HG02571 (cell line): ENCODE measurements at regions not wholly inside any gene's neighbourhood (a gene's known extent, or its start where the extent isn't known, plus 50 kb on each side); places are given as distances from the start of the nearest gene placed in this dataset.
"Not testable (repeated sequence)": the region's sequence is repeated elsewhere in the genome, so short reads cannot be mapped to it uniquely, and the experiment has no call there.

Experiments
- ATAC-seq: cut with Tn5 transposase; IDR thresholded peaks from one replicate; pipeline ENCODE4 v1.9.1; 2021; ENCODE audit warnings: mild to moderate bottlenecking, moderate library complexity; ENCODE audit not compliant: unreplicated experiment

GRCh38 chr11:8772571-8773519 lies 90.3 kb downstream of the RPL27A start:
- no peak for ATAC-seq

DNA sequence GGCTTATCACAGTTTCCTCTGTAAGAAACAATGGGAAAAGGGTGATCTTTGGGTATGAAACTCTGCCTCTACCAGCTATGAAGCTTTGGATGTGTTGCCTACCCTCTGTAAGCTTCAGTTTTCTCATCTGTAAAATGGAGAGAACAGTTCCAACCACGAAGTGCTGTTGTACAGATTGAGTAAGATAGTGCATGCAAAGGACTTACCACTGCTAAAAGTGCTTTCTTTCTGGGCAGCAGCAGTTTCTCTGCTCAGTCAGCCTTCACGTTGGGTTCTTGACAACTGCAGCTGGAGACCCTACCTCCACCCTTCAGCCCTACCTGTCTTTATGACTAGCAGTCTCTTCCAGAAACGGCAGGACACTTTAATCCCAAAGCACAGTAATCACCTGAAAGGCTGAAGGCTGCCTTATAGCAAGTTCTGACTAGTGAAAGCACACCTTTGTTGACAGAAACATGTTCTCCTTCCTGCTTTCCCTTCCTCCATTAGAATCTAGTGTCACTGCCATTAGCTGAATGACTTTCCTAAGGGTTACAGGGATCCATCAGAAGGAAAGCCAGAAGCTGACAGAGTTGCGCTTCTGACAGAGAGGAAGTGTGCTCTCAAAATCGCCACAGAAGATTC lies 91.4 kb downstream of the RPL27A start:
- no peak for ATAC-seq

- not testable (repeated sequence) for ATAC-seq
Measured at GRCh38 chr11:8774916-8775315, 92.3 kb downstream of the RPL27A start.

DNA sequence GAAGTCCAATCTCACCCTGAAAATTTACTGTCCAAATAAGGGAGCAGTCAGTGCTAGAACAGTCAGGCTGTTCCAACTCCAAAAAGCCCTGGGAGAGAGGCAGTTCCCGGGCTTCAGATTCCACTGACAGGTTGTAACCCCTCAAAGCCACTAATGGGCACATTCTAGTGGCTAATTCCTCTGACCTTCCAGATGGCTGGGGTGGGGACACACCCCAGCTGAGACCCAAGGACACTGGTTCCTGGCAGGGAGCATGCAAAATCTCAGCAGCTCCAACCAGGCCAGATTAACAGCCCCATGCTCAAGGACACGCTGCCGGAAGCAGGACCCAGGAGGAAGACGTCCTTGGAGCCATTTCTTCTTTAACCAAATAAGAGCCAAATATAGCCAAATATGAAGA lies 92.7 kb downstream of the RPL27A start:
- ATAC-seq, result no peak

- no peak for ATAC-seq
Measured at GRCh38 chr11:8775734-8776133, 93.1 kb downstream of the RPL27A start.

- ATAC-seq, result no peak
Measured at GRCh38 chr11:8776209-8776608, 93.6 kb downstream of the RPL27A start.

DNA sequence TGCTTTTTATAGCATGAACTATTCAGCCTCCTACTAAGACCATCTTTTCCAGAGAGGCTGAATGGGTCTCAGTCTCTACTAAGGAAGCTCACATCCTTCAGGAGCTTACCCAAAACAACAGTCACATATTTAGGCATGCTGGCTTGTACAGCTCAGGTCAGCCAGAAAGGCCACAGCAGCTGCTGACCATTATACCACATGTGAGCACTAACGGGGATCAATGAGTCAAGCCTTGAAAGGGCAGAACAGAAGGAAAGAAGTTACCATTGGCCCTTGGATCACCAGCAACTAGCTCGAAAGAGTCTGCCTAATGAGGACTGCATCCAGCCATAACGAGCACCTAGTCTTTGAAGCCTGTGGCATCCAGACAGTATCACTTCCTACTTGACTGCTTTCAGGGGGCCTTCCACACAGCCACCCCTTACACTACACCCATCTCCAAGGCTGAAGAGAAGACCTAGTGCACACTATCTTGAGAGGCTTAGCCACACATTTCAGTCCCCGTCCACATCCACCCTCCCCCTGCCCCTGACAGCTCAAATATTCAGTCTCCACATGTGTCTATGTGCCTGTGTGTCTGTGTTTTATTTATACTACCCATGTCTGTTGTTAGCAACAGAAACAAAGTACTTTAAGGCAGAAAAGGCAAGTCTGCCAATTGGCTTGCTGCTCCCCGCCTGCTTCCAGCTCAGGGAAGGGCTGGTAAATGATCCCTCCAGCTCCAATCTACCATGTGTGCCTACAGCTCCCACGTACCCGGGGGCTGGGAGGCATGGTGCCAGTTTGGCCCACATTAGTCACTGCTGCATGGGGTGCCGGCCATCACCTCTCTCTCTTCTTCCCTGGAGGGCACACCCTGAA lies 95.5 kb downstream of the RPL27A start:
- no peak for ATAC-seq

- ATAC-seq, result no peak
Measured at GRCh38 chr11:8779107-8779506, 96.5 kb downstream of the RPL27A start.

- ATAC-seq, result no peak
Measured at GRCh38 chr11:8779732-8780131, 97.1 kb downstream of the RPL27A start.

DNA sequence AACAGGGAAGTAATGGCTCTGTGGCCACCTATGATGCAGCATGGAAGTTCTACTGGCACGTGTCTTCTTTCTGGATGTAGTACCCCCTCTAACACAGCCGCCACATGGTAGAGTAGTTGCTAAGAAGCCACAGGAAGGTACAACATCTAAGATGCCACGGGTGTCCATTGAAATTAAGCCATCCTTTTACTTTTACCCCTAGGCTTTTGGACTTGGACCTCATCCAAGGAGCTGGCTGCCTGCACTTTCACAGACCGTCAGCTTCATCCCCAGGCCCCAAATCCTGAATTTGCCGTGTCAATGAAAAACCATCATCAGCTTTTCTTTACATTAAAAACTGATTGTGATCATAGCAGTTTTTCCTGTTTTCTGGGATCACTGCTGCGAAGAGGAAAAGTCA lies 102.4 kb downstream of the RPL27A start:
- ATAC-seq, result no peak

GRCh38 chr11:8785457-8785856 lies 102.9 kb downstream of the RPL27A start:
- no peak for ATAC-seq

DNA sequence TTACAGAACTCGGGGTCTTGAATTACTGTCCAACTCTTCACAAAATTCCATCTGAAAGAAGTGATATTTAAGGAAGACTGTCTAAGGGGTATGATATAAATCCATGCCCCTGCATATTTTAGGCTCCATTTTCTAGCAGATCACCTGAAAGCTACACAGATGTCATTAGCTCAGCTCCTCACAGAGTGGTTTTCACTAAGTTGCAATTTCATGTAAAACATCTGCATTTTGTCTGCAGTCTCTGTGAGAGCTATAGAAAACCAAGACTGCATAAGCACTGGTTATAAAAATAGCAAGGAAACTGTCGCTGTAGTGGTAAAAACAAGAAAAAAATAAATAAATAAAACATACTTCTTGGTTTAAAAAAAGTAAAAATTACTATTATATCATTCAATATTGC lies 103.4 kb downstream of the RPL27A start:
- no peak for ATAC-seq

DNA sequence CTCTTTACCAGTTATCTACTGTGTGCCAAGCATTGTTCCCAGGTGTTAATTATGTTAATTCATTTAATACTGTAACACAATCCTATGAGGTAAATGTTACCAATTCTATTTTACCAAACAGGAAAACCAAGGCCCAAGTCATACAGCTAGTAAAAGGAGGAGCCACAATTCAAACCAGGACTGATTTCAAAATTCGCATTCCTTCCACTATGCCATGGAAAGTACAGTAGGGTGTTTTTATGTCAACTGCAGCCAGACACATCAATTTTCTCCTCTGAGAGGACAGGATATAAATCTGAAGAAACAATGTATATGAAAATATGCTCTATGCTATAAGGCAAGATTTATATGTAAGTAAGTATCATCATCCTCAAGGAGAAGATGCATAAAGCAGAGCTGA lies 104.3 kb downstream of the RPL27A start:
- no peak for ATAC-seq

GRCh38 chr11:8787372-8787771 lies 104.8 kb downstream of the RPL27A start:
- ATAC-seq, result no peak

GRCh38 chr11:8788616-8789015 lies 106.0 kb downstream of the RPL27A start:
- ATAC-seq, result no peak

DNA sequence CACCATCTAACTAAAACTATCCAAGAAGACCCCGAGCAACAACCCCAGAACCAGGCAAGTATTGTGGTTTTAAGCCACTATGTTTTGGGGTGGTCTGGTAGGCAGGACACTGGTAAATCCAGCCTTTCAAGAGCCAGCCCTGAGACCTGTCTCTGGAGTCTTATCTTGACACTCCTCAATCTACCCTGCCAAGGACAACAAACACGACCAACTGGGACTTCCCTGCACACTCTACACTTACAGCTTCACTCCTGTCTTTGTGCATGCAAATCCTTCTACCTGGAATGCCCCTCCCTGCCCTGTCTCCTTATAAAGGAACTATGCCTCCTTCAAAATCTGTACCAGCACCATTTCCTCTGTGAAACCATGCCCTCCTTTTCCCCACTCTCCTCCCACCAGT lies 107.3 kb downstream of the RPL27A start:
- ATAC-seq, result no peak

DNA sequence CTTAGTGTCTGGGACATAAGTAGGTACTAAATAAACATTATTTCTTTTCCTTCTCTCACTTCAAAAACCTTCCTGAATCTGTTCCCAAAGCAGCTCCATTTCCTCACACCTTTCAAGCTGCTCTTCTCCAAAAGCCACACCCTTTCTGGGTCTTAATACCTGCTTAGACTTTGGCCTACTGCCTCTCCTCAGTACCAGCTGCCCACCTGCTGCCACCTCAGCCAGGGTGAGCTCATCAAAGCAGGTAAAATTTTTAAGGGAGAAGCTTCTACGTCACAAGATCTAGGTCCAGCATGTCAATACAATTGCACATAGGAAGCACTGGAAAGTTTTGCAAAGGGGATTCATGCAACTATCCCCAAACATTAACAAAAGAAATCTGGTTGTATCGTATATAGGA lies 108.4 kb downstream of the RPL27A start:
- no peak for ATAC-seq

- no peak for ATAC-seq
Measured at GRCh38 chr11:8792710-8793109, 110.1 kb downstream of the RPL27A start.

DNA sequence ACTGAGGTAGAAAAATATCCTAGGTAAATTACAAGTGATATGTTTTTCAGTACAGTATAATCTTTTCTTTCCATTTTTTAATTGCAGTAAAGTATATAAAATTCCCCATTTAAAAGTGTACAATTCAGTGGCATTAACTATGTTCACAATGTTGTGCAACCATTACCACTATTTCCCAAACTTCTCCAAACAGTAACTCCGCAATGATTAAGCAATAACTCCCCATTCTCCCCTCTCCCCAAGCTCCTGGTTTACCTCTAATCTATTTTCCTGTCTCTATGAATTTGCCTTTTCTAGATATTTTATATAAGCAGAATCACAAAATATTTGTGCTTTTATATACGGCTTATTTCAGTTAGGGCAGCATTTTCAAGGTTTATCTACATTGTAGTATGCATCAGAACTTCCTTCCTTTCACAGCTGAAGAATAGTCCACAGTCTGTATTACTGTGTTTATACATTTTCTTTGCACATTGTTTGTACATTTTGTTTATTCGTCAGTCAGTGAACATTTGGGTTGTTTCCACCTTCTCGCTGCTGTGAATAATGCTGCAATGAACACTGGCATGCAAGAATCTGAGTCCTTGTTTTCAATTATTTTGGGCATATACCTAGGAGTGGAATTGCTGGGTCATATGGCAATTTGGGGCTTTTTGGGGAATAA lies 110.7 kb downstream of the RPL27A start:
- no peak for ATAC-seq

DNA sequence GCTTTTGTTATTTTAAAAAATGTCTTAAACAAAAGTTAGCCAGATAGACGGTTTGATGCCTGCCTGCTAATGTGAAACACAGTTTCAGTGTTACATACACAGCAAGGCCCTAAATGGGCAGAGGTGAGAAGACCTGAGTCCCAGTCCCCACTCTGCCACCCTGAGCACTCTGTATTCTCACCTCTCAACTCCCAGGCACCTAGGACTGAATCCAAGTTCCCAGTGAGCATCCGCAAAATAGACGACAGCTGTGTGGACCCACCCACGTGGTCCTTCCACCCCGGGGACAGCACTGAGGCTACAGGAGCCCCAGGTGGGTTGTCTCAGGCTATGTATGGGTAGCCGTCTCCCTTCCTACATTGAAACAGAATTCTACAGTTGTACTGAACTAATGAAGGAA lies 111.5 kb downstream of the RPL27A start:
- no peak for ATAC-seq

DNA sequence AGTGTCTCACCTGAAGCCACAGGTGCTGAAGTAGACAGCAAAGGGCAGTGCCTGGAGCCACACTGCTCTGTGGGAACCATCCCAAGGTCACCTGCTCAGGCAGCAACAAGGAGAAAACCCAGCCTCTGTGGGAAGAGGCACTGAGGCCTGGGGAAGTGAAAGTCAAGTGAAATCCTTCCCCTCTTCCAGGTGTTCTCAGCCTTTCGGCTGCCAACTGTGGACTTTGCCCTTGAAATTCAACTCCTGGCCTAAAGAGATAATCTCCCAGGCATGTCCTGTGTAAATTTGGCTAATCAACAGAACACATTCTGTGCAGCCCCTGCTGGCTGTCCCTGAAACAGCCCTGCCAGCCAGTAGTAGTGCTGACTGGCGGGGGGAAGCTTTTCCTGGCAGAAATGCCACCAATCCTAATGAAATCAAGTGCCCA lies 112.1 kb downstream of the RPL27A start:
- ATAC-seq, result no peak
